ENCODE measurements at regions not wholly inside any gene's neighbourhood (a gene's known extent, or its start where the extent isn't known, plus 50 kb on each side); places are given as distances from the start of the nearest gene placed in this dataset.

DNA sequence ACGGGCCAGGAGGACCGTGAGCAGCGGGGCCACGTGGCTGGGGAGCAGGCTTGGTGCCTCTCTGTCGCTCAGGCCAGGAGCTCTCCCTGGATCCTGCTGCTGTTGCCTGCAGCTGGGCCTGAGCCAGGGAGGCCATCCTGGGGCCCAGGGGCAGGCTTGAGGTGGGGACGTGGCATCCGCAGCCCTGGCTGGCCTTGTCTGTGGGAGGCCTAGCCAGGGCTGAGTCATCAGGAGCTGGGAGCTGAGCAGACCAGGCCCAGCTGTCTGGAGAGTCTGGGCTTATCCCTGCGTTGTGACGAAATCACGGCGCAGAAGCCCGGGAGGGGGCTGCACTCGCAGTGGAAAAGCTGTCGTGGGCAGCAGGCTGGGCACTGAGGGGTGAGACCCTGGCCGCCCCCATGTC, 138.8 kb upstream of the COL5A1 start:
- H3K27me3 ChIP-seq (ENCODE audit: control insufficient read depth, insufficient read depth, low read length): peaks cover 6% of the 10 kb centered on the region
- peak; percentile 98 to 99 for DNase-seq (ENCODE audit: low read depth in 2 of 2)
- no peaks in the 10 kb centered on the region for H3K9me3 ChIP-seq (ENCODE audit: control insufficient read depth, insufficient read depth, low read depth, low read length)
- H4K20me1 ChIP-seq (ENCODE audit: control insufficient read depth, extremely low read depth, insufficient read depth, low read length): no peaks in the 10 kb centered on the region
- H3K27ac ChIP-seq (ENCODE audit: insufficient read depth, low read length): peak overlapping the region; percentile 65
- H2AFZ ChIP-seq (ENCODE audit: low read length): no peak overlapping the region
- no peaks in the 10 kb centered on the region for H3K79me2 ChIP-seq (ENCODE audit: control insufficient read depth, insufficient read depth, low read length)
- H3K4me1 ChIP-seq (ENCODE audit: control insufficient read depth, extremely low read depth, insufficient read depth, low read length): peaks cover 12% of the 10 kb centered on the region
- H3K4me3 ChIP-seq (replicated peaks in 1 of 4; ENCODE audit: control extremely low read depth in 1 of 4, insufficient read depth in 1 of 4, low read depth in 3 of 4, low read length in 4 of 4): no peak overlapping the region
- TF ChIP-seq, protein P1, sequence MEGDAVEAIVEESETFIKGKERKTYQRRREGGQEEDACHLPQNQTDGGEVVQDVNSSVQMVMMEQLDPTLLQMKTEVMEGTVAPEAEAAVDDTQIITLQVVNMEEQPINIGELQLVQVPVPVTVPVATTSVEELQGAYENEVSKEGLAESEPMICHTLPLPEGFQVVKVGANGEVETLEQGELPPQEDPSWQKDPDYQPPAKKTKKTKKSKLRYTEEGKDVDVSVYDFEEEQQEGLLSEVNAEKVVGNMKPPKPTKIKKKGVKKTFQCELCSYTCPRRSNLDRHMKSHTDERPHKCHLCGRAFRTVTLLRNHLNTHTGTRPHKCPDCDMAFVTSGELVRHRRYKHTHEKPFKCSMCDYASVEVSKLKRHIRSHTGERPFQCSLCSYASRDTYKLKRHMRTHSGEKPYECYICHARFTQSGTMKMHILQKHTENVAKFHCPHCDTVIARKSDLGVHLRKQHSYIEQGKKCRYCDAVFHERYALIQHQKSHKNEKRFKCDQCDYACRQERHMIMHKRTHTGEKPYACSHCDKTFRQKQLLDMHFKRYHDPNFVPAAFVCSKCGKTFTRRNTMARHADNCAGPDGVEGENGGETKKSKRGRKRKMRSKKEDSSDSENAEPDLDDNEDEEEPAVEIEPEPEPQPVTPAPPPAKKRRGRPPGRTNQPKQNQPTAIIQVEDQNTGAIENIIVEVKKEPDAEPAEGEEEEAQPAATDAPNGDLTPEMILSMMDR (conservative IDR thresholded peaks at IDR 0.05 in 1 of 2, IDR thresholded peaks at IDR 0.05 in 1 of 2; ENCODE audit: low read depth in 1 of 2, low read length in 2 of 2): no peak
- no peak for TF ChIP-seq EZH2 (IDR thresholded peaks at IDR 0.05; ENCODE audit: low read length, missing control alignments)
- peak overlapping the region; percentile 57 for H3K9ac ChIP-seq (ENCODE audit: insufficient read depth, low read length)
- peak overlapping the region; percentile 42 for H3K4me2 ChIP-seq (ENCODE audit: extremely low read depth, insufficient read depth, low read length)
- H3K36me3 ChIP-seq (ENCODE audit: control insufficient read depth, insufficient read depth, low read length): no peaks in the 10 kb centered on the region

DNA sequence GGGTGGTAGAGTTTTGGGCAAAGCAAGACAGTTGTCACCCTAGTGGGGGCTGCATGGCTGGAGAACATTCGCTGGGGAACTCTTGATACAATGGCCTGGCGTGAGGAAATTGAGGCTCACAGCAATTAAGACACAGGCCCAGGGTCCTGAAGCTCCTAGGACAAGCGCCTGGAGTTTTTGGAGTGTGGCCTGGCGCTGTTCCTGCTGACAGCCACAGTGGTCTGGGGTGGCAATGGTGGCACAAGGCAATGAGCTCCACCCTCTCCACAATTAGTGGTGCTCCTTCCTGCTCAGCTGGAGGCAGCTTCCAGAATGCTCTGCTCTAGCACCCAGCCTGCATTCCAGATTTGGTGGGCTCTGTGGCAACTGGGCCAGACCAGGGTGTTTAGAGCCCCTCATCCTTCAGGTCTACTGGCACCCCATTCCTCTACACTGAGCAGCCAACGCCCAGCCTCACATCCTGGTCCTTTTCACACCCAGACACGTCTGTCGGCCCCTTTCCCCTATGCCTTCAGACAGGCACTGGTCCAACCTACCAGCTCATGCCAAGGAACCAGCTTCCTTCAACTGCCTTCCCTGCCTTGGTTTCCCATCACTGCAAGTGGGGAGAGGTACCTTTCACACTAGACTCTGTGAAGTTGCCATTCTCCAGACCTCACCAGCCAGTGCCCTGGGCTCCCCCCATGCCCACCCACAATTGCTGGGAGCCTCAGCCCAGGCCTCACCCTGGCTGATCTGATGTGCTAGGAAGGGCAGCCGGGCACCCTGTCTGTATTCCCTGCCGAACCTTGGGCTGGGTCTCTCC, 138.1 kb upstream of the COL5A1 start:
- peaks cover 12% of the 10 kb centered on the region for H3K4me1 ChIP-seq (ENCODE audit: control insufficient read depth, extremely low read depth, insufficient read depth, low read length)
- no peaks in the 10 kb centered on the region for H3K9me3 ChIP-seq (ENCODE audit: control insufficient read depth, insufficient read depth, low read depth, low read length)
- H3K27me3 ChIP-seq (ENCODE audit: control insufficient read depth, insufficient read depth, low read length): peaks cover 6% of the 10 kb centered on the region
- peak overlapping the region; percentile 34 for H3K27ac ChIP-seq (ENCODE audit: insufficient read depth, low read length)
- H2AFZ ChIP-seq (ENCODE audit: low read length): no peak overlapping the region
- no peak overlapping the region for H3K4me2 ChIP-seq (ENCODE audit: extremely low read depth, insufficient read depth, low read length)
- no peaks in the 10 kb centered on the region for H3K36me3 ChIP-seq (ENCODE audit: control insufficient read depth, insufficient read depth, low read length)
- H3K79me2 ChIP-seq (ENCODE audit: control insufficient read depth, insufficient read depth, low read length): no peaks in the 10 kb centered on the region
- no peak overlapping the region for H3K9ac ChIP-seq (ENCODE audit: insufficient read depth, low read length)
- TF ChIP-seq, protein P1 (conservative IDR thresholded peaks at IDR 0.05 in 1 of 2, IDR thresholded peaks at IDR 0.05 in 1 of 2; ENCODE audit: low read depth in 1 of 2, low read length in 2 of 2): no peak
- no peak for TF ChIP-seq EZH2 (IDR thresholded peaks at IDR 0.05; ENCODE audit: low read length, missing control alignments)
- H3K4me3 ChIP-seq (replicated peaks in 1 of 4; ENCODE audit: control extremely low read depth in 1 of 4, insufficient read depth in 1 of 4, low read depth in 3 of 4, low read length in 4 of 4): no peak overlapping the region
- DNase-seq (ENCODE audit: low read depth in 2 of 2): peak in 1 of 2 donors; percentile 21
- H4K20me1 ChIP-seq (ENCODE audit: control insufficient read depth, extremely low read depth, insufficient read depth, low read length): no peaks in the 10 kb centered on the region

DNA sequence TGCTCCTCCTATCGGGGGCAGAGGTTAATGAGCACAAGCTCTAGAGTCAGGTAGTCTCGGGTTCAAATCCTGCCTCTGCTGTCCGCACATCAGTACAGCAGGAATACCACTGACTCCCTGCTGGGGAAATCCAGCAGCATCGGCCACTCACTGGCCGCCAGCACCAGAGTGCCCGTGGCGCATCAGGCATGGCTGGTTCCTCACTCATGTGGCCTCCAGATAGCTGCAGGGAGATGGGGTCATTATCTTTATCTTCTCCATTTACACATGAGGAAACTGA, 137.6 kb upstream of the COL5A1 start:
- DNase-seq (ENCODE audit: low read depth in 2 of 2): no peak
- TF ChIP-seq, protein P1 (conservative IDR thresholded peaks at IDR 0.05 in 1 of 2, IDR thresholded peaks at IDR 0.05 in 1 of 2; ENCODE audit: low read depth in 1 of 2, low read length in 2 of 2): no peak
- TF ChIP-seq EZH2 (IDR thresholded peaks at IDR 0.05; ENCODE audit: low read length, missing control alignments): no peak
- no peak overlapping the region for H3K4me3 ChIP-seq (replicated peaks in 1 of 4; ENCODE audit: control extremely low read depth in 1 of 4, insufficient read depth in 1 of 4, low read depth in 3 of 4, low read length in 4 of 4)
- no peak overlapping the region for H3K9ac ChIP-seq (ENCODE audit: insufficient read depth, low read length)
- H3K27ac ChIP-seq (ENCODE audit: insufficient read depth, low read length): no peak overlapping the region
- no peaks in the 10 kb centered on the region for H3K36me3 ChIP-seq (ENCODE audit: control insufficient read depth, insufficient read depth, low read length)
- no peaks in the 10 kb centered on the region for H3K79me2 ChIP-seq (ENCODE audit: control insufficient read depth, insufficient read depth, low read length)
- no peaks in the 10 kb centered on the region for H3K9me3 ChIP-seq (ENCODE audit: control insufficient read depth, insufficient read depth, low read depth, low read length)
- no peak overlapping the region for H2AFZ ChIP-seq (ENCODE audit: low read length)
- H3K4me1 ChIP-seq (ENCODE audit: control insufficient read depth, extremely low read depth, insufficient read depth, low read length): peaks cover 12% of the 10 kb centered on the region
- peaks cover 6% of the 10 kb centered on the region for H3K27me3 ChIP-seq (ENCODE audit: control insufficient read depth, insufficient read depth, low read length)
- no peak overlapping the region for H3K4me2 ChIP-seq (ENCODE audit: extremely low read depth, insufficient read depth, low read length)
- H4K20me1 ChIP-seq (ENCODE audit: control insufficient read depth, extremely low read depth, insufficient read depth, low read length): no peaks in the 10 kb centered on the region
